ENCODE measurements at regions not wholly inside any gene's neighbourhood (a gene's known extent, or its start where the extent isn't known, plus 50 kb on each side); places are given as distances from the start of the nearest gene placed in this dataset.

- intact Hi-C loops (cut with micrococcal nuclease): no loop called here
- Mint-ChIP-seq H3K4me1 (no peaks in the 10 kb centered on the region), H3K36me3 (ENCODE audit: low read depth) (no peaks in the 10 kb centered on the region), H3K27me3 (peaks cover 2% of the 10 kb centered on the region), H3K9me3 (no peaks in the 10 kb centered on the region), H3K27ac (no peak overlapping the region), H3K4me3 (no peak overlapping the region)
- DNase-seq: no peak
Measured at GRCh38 chr21:35838987-35839763, 221.2 kb downstream of the SETD4 start.

GRCh38 chr21:35838350-35838749 lies 222.0 kb downstream of the SETD4 start:
- intact Hi-C loops (cut with micrococcal nuclease): no loop called here
- Mint-ChIP-seq H3K27me3 (peaks cover 2% of the 10 kb centered on the region), H3K4me1 (no peaks in the 10 kb centered on the region), H3K4me3 (no peak overlapping the region), H3K9me3 (no peaks in the 10 kb centered on the region), H3K36me3 (ENCODE audit: low read depth) (no peaks in the 10 kb centered on the region), H3K27ac (no peak overlapping the region)
- DNase-seq: no peak

- DNase-seq: no peak
- H3K4me1 Mint-ChIP-seq: no peaks in the 10 kb centered on the region
- H3K9me3 Mint-ChIP-seq: no peaks in the 10 kb centered on the region
- intact Hi-C loops (cut with micrococcal nuclease): no loop called here
- no peak overlapping the region for H3K4me3 Mint-ChIP-seq
- no peaks in the 10 kb centered on the region for H3K36me3 Mint-ChIP-seq (ENCODE audit: low read depth)
- H3K27me3 Mint-ChIP-seq: peaks cover 11% of the 10 kb centered on the region
- no peak overlapping the region for H3K27ac Mint-ChIP-seq
Measured at GRCh38 chr21:35833991-35834390, 226.3 kb downstream of the SETD4 start.

GRCh38 chr21:35833388-35833787 lies 226.9 kb downstream of the SETD4 start:
- DNase-seq: no peak
- intact Hi-C loops (cut with micrococcal nuclease): no loop called here
- Mint-ChIP-seq H3K4me3 (no peak overlapping the region), H3K4me1 (no peaks in the 10 kb centered on the region), H3K27ac (no peak overlapping the region), H3K27me3 (peaks cover 17% of the 10 kb centered on the region), H3K36me3 (ENCODE audit: low read depth) (no peaks in the 10 kb centered on the region), H3K9me3 (no peaks in the 10 kb centered on the region)

- no peak overlapping the region for H3K27ac Mint-ChIP-seq
- intact Hi-C loops (cut with micrococcal nuclease): no loop called here
- peaks cover 18% of the 10 kb centered on the region for H3K27me3 Mint-ChIP-seq
- no peak overlapping the region for H3K4me3 Mint-ChIP-seq
- H3K36me3 Mint-ChIP-seq (ENCODE audit: low read depth): no peaks in the 10 kb centered on the region
- no peak for DNase-seq
- H3K4me1 Mint-ChIP-seq: no peaks in the 10 kb centered on the region
- H3K9me3 Mint-ChIP-seq: no peaks in the 10 kb centered on the region
Measured at GRCh38 chr21:35831230-35831629, 229.1 kb downstream of the SETD4 start.

GRCh38 chr21:35829067-35829466 lies 231.3 kb downstream of the SETD4 start:
- H3K4me1 Mint-ChIP-seq: no peaks in the 10 kb centered on the region
- intact Hi-C loops (cut with micrococcal nuclease): no loop called here
- peaks cover 21% of the 10 kb centered on the region for H3K27me3 Mint-ChIP-seq
- no peak overlapping the region for H3K4me3 Mint-ChIP-seq
- no peaks in the 10 kb centered on the region for H3K36me3 Mint-ChIP-seq (ENCODE audit: low read depth)
- no peak for DNase-seq
- no peaks in the 10 kb centered on the region for H3K9me3 Mint-ChIP-seq
- no peak overlapping the region for H3K27ac Mint-ChIP-seq

GRCh38 chr21:35828161-35828560 lies 232.2 kb downstream of the SETD4 start:
- H3K27me3 Mint-ChIP-seq: peaks cover 27% of the 10 kb centered on the region
- H3K4me1 Mint-ChIP-seq: no peaks in the 10 kb centered on the region
- no peaks in the 10 kb centered on the region for H3K9me3 Mint-ChIP-seq
- H3K27ac Mint-ChIP-seq: no peak overlapping the region
- intact Hi-C loops (cut with micrococcal nuclease): no loop called here
- H3K36me3 Mint-ChIP-seq (ENCODE audit: low read depth): no peaks in the 10 kb centered on the region
- no peak overlapping the region for H3K4me3 Mint-ChIP-seq
- no peak for DNase-seq

- Mint-ChIP-seq H3K4me1 (no peaks in the 10 kb centered on the region), H3K9me3 (no peaks in the 10 kb centered on the region), H3K4me3 (no peak overlapping the region), H3K27me3 (peaks cover 28% of the 10 kb centered on the region), H3K27ac (no peak overlapping the region), H3K36me3 (ENCODE audit: low read depth) (no peaks in the 10 kb centered on the region)
- no peak for DNase-seq
- intact Hi-C loops (cut with micrococcal nuclease): no loop called here
Measured at GRCh38 chr21:35827004-35827403, 233.3 kb downstream of the SETD4 start.

- H3K36me3 Mint-ChIP-seq (ENCODE audit: low read depth): no peaks in the 10 kb centered on the region
- no peaks in the 10 kb centered on the region for H3K4me1 Mint-ChIP-seq
- peaks cover 23% of the 10 kb centered on the region for H3K27me3 Mint-ChIP-seq
- intact Hi-C loops (cut with micrococcal nuclease): no loop called here
- no peak overlapping the region for H3K27ac Mint-ChIP-seq
- H3K9me3 Mint-ChIP-seq: no peaks in the 10 kb centered on the region
- H3K4me3 Mint-ChIP-seq: no peak overlapping the region
- DNase-seq: no peak
Measured at GRCh38 chr21:35825370-35826353, 234.7 kb downstream of the SETD4 start.

- H3K36me3 Mint-ChIP-seq (ENCODE audit: low read depth): no peaks in the 10 kb centered on the region
- DNase-seq: no peak
- no peak overlapping the region for H3K27ac Mint-ChIP-seq
- H3K9me3 Mint-ChIP-seq: no peaks in the 10 kb centered on the region
- intact Hi-C loops (cut with micrococcal nuclease): no loop called here
- peaks cover 20% of the 10 kb centered on the region for H3K27me3 Mint-ChIP-seq
- H3K4me3 Mint-ChIP-seq: no peak overlapping the region
- H3K4me1 Mint-ChIP-seq: no peaks in the 10 kb centered on the region
Measured at GRCh38 chr21:35824136-35824535, 236.2 kb downstream of the SETD4 start.

- H3K27me3 Mint-ChIP-seq: peaks cover 9% of the 10 kb centered on the region
- no peak overlapping the region for H3K27ac Mint-ChIP-seq
- intact Hi-C loops (cut with micrococcal nuclease): no loop called here
- H3K4me1 Mint-ChIP-seq: no peaks in the 10 kb centered on the region
- no peaks in the 10 kb centered on the region for H3K9me3 Mint-ChIP-seq
- no peaks in the 10 kb centered on the region for H3K36me3 Mint-ChIP-seq (ENCODE audit: low read depth)
- DNase-seq: no peak
- H3K4me3 Mint-ChIP-seq: no peak overlapping the region
Measured at GRCh38 chr21:35819134-35819533, 241.2 kb downstream of the SETD4 start.

GRCh38 chr21:35818597-35818996 lies 241.7 kb downstream of the SETD4 start:
- DNase-seq: no peak
- intact Hi-C loops (cut with micrococcal nuclease): no loop called here
- peaks cover 4% of the 10 kb centered on the region for H3K27me3 Mint-ChIP-seq
- no peaks in the 10 kb centered on the region for H3K9me3 Mint-ChIP-seq
- H3K4me1 Mint-ChIP-seq: no peaks in the 10 kb centered on the region
- H3K36me3 Mint-ChIP-seq (ENCODE audit: low read depth): no peaks in the 10 kb centered on the region
- H3K4me3 Mint-ChIP-seq: no peak overlapping the region
- H3K27ac Mint-ChIP-seq: no peak overlapping the region

GRCh38 chr21:35814858-35815619 lies 245.3 kb downstream of the SETD4 start:
- H3K4me3 Mint-ChIP-seq: no peak overlapping the region
- no peaks in the 10 kb centered on the region for H3K9me3 Mint-ChIP-seq
- no peaks in the 10 kb centered on the region for H3K36me3 Mint-ChIP-seq (ENCODE audit: low read depth)

GRCh38 chr21:35812679-35813078 lies 247.6 kb downstream of the SETD4 start:
- no peaks in the 10 kb centered on the region for H3K9me3 Mint-ChIP-seq
- no peak overlapping the region for H3K27ac Mint-ChIP-seq
- H3K36me3 Mint-ChIP-seq (ENCODE audit: low read depth): no peaks in the 10 kb centered on the region
- intact Hi-C loops (cut with micrococcal nuclease): no loop called here
- no peak overlapping the region for H3K4me3 Mint-ChIP-seq
- DNase-seq: no peak
- no peaks in the 10 kb centered on the region for H3K4me1 Mint-ChIP-seq
- H3K27me3 Mint-ChIP-seq: peaks cover 4% of the 10 kb centered on the region

More at GRCh38 chr21:35814858-35815619, 245.3 kb downstream of the SETD4 start:
- Mint-ChIP-seq H3K27ac (no peak overlapping the region), H3K27me3 (peaks cover 2% of the 10 kb centered on the region), H3K4me1 (no peaks in the 10 kb centered on the region)
- DNase-seq: no peak
- intact Hi-C loops (cut with micrococcal nuclease): no loop called here

All from activated CD4-positive, alpha-beta T cell treated with anti-CD3 and anti-CD28 coated beads, Interleukin-2, amount 10 ng/mL, durations not matched to agents 24 days and 14 days (primary cell).